HG03354 (cell line): ENCODE measurements at regions not wholly inside any gene's neighbourhood (a gene's known extent, or its start where the extent isn't known, plus 50 kb on each side); places are given as distances from the start of the nearest gene placed in this dataset.
A peak's percentile ranks its signal among the peaks of the same experiment; 100 is the strongest.

ENCODE experiments used
- ATAC-seq: cut with Tn5 transposase; IDR thresholded peaks from one replicate; pipeline ENCODE4 v1.9.1; 2021; ENCODE audit warnings: mild to moderate bottlenecking; ENCODE audit not compliant: unreplicated experiment, poor library complexity, severe bottlenecking

GRCh38 chr18:67250776-67251424 lies 265.6 kb downstream of the DSEL start:
- no peak for ATAC-seq

GRCh38 chr18:67243799-67244587 lies 272.5 kb downstream of the DSEL start:
- peak; percentile 74 for ATAC-seq

GRCh38 chr18:67242001-67242400 lies 274.5 kb downstream of the DSEL start:
- ATAC-seq = no peak

GRCh38 chr18:67241299-67241698 lies 275.2 kb downstream of the DSEL start:
- no peak for ATAC-seq

- no peak for ATAC-seq
Measured at GRCh38 chr18:67239826-67240225, 276.7 kb downstream of the DSEL start.

- no peak for ATAC-seq
Measured at GRCh38 chr18:67232991-67233390, 283.5 kb downstream of the DSEL start.

GRCh38 chr18:67232406-67232805 lies 284.1 kb downstream of the DSEL start:
- no peak for ATAC-seq

GRCh38 chr18:67222887-67223286 lies 293.6 kb downstream of the DSEL start:
- ATAC-seq = no peak

- ATAC-seq = no peak
Measured at GRCh38 chr18:67219821-67220220, 296.7 kb downstream of the DSEL start.

- no peak for ATAC-seq
Measured at GRCh38 chr18:67218556-67218955, 298.0 kb downstream of the DSEL start.

- peak; percentile 90 for ATAC-seq
Measured at GRCh38 chr18:67217551-67218166, 298.9 kb downstream of the DSEL start.

GRCh38 chr18:67216846-67217245 lies 299.7 kb downstream of the DSEL start:
- no peak for ATAC-seq

GRCh38 chr18:67215686-67216085 lies 300.8 kb downstream of the DSEL start:
- no peak for ATAC-seq

GRCh38 chr18:67211646-67212045 lies 304.9 kb downstream of the DSEL start:
- no peak for ATAC-seq

GRCh38 chr18:67200665-67201064 lies 315.9 kb downstream of the DSEL start:
- ATAC-seq = no peak

GRCh38 chr18:67199993-67200617 lies 316.4 kb downstream of the DSEL start:
- ATAC-seq = peak; percentile 97

GRCh38 chr18:67194886-67195285 lies 321.6 kb downstream of the DSEL start:
- ATAC-seq = no peak

- no peak for ATAC-seq
Measured at GRCh38 chr18:67192535-67192934, 324.0 kb downstream of the DSEL start.

- no peak for ATAC-seq
Measured at GRCh38 chr18:67183398-67183797, 333.1 kb downstream of the DSEL start.

GRCh38 chr18:67179726-67180125 lies 336.8 kb downstream of the DSEL start:
- no peak for ATAC-seq
